ENCODE measurements at regions not wholly inside any gene's neighbourhood (a gene's known extent, or its start where the extent isn't known, plus 50 kb on each side); places are given as distances from the start of the nearest gene placed in this dataset.
"Not testable (repeated sequence)": the region's sequence is repeated elsewhere in the genome, so short reads cannot be mapped to it uniquely, and the experiment has no call there.

- no peak for DNase-seq (ENCODE audit: low spot score, unreplicated experiment)
- Mint-ChIP-seq H3K4me1 (ENCODE audit: low read depth) (no peaks in the 10 kb centered on the region), H3K27ac (no peak overlapping the region), H3K36me3 (ENCODE audit: insufficient read depth) (no peaks in the 10 kb centered on the region), H3K27me3 (no peaks in the 10 kb centered on the region), H3K4me3 (ENCODE audit: low read depth) (no peak overlapping the region), H3K9me3 (ENCODE audit: low read depth) (peaks cover 3% of the 10 kb centered on the region)
- TF ChIP-seq, protein P1, sequence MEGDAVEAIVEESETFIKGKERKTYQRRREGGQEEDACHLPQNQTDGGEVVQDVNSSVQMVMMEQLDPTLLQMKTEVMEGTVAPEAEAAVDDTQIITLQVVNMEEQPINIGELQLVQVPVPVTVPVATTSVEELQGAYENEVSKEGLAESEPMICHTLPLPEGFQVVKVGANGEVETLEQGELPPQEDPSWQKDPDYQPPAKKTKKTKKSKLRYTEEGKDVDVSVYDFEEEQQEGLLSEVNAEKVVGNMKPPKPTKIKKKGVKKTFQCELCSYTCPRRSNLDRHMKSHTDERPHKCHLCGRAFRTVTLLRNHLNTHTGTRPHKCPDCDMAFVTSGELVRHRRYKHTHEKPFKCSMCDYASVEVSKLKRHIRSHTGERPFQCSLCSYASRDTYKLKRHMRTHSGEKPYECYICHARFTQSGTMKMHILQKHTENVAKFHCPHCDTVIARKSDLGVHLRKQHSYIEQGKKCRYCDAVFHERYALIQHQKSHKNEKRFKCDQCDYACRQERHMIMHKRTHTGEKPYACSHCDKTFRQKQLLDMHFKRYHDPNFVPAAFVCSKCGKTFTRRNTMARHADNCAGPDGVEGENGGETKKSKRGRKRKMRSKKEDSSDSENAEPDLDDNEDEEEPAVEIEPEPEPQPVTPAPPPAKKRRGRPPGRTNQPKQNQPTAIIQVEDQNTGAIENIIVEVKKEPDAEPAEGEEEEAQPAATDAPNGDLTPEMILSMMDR (IDR thresholded peaks at IDR 0.05; ENCODE audit: unreplicated experiment) = no peak
Measured at GRCh38 chr18:1542230-1542774, 637.6 kb downstream of the ADCYAP1 start.

DNA sequence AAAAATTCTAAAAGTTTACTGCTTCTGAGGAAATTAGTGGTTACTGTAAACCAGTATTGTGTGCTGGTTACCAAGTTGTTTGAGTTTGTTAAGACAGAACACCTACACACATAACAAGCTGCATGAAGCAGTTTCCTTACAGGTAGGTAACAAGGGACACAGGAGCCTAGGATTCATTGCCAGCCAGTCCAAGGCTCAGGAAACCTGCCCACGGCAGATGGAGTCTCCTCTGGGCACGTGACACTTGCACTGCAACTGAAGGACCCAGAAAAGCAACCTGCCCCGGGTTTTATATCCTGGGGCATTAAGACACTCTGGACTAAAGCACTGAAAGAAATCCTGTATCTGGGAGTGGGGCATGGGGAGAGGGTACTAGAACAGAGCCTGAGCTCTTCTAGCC, 639.3 kb downstream of the ADCYAP1 start:
- DNase-seq (ENCODE audit: low spot score, unreplicated experiment) = no peak
- H3K4me3 Mint-ChIP-seq (ENCODE audit: low read depth) = no peak overlapping the region
- TF ChIP-seq, protein P1 (IDR thresholded peaks at IDR 0.05; ENCODE audit: unreplicated experiment) = no peak
- H3K4me1 Mint-ChIP-seq (ENCODE audit: low read depth) = peaks cover 2% of the 10 kb centered on the region
- no peak overlapping the region for H3K27ac Mint-ChIP-seq
- no peaks in the 10 kb centered on the region for H3K27me3 Mint-ChIP-seq
- no peaks in the 10 kb centered on the region for H3K36me3 Mint-ChIP-seq (ENCODE audit: insufficient read depth)
- peaks cover 3% of the 10 kb centered on the region for H3K9me3 Mint-ChIP-seq (ENCODE audit: low read depth)

- H3K9me3 Mint-ChIP-seq (ENCODE audit: low read depth); H3K4me1 Mint-ChIP-seq (ENCODE audit: low read depth); H3K4me3 Mint-ChIP-seq (ENCODE audit: low read depth); H3K27me3 Mint-ChIP-seq; H3K27ac Mint-ChIP-seq; DNase-seq (ENCODE audit: low spot score, unreplicated experiment); H3K36me3 Mint-ChIP-seq (ENCODE audit: insufficient read depth): not testable (repeated sequence)
Measured at GRCh38 chr18:1557711-1558110, 653.0 kb downstream of the ADCYAP1 start.

GRCh38 chr18:1559563-1559962, 654.9 kb downstream of the ADCYAP1 start:
- Mint-ChIP-seq H3K27me3 (no peaks in the 10 kb centered on the region), H3K27ac (no peak overlapping the region), H3K36me3 (ENCODE audit: insufficient read depth) (no peaks in the 10 kb centered on the region), H3K9me3 (ENCODE audit: low read depth) (peaks cover 9% of the 10 kb centered on the region), H3K4me3 (ENCODE audit: low read depth) (no peak overlapping the region), H3K4me1 (ENCODE audit: low read depth) (no peaks in the 10 kb centered on the region)
- no peak for DNase-seq (ENCODE audit: low spot score, unreplicated experiment)
- TF ChIP-seq, protein P1 (IDR thresholded peaks at IDR 0.05; ENCODE audit: unreplicated experiment) = no peak

DNA sequence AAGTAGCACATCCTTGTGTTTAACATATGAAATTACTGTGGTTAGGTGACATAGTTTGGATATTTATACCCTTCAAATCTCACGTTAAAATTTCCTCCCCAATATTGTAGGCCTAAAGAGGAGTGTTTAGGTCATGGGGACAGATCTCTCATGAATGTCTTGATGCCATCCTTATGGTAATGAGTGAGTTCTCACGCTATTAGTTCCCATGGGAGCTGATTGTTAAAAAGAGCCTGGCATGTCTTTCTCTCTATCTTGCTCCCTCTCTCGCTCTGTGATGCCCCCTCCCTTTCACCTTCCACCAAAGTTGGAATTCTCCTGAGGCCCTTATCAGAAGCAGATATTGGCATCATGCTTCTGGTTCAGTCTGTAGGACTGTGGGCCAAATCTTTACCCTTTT, 660.1 kb downstream of the ADCYAP1 start:
- TF ChIP-seq, protein P1 (IDR thresholded peaks at IDR 0.05; ENCODE audit: unreplicated experiment) = no peak
- Mint-ChIP-seq H3K27me3 (no peaks in the 10 kb centered on the region), H3K4me3 (ENCODE audit: low read depth) (no peak overlapping the region), H3K4me1 (ENCODE audit: low read depth) (no peaks in the 10 kb centered on the region), H3K36me3 (ENCODE audit: insufficient read depth) (no peaks in the 10 kb centered on the region), H3K9me3 (ENCODE audit: low read depth) (no peaks in the 10 kb centered on the region), H3K27ac (no peak overlapping the region)
- no peak for DNase-seq (ENCODE audit: low spot score, unreplicated experiment)

DNA sequence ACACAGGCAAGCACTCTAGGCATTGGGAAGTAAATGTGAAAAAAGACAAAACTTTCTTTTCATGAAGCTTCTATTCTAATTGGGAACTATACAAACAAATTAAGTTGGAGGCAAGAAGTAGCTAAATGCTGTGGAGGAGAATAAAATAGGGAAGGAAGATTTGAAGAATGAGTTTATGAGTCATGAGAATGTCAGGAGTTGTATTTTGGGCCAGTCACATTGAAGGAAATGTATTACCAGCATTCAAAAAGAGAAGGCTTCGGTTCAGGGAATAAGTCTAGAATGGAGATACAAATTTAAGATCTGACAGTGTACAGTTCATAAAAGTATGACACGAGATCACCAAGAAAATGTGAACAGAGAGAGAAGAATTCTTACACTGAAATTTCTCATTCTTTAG, 666.5 kb downstream of the ADCYAP1 start:
- Mint-ChIP-seq H3K4me3 (ENCODE audit: low read depth) (no peak overlapping the region), H3K27me3 (no peaks in the 10 kb centered on the region), H3K27ac (no peak overlapping the region), H3K4me1 (ENCODE audit: low read depth) (peaks cover 11% of the 10 kb centered on the region), H3K36me3 (ENCODE audit: insufficient read depth) (no peaks in the 10 kb centered on the region), H3K9me3 (ENCODE audit: low read depth) (no peaks in the 10 kb centered on the region)
- no peak for DNase-seq (ENCODE audit: low spot score, unreplicated experiment)
- TF ChIP-seq, protein P1 (IDR thresholded peaks at IDR 0.05; ENCODE audit: unreplicated experiment) = no peak
